SK-N-MC (cell line): ENCODE measurements at regions not wholly inside any gene's neighbourhood (a gene's known extent, or its start where the extent isn't known, plus 50 kb on each side); places are given as distances from the start of the nearest gene placed in this dataset.

ENCODE experiments used
- EZH2 ChIP-seq: fragments of 200-600 bp; sonication (generic); IDR thresholded peaks from one replicate; pipeline ENCODE4 v1.6.1; 2017; ENCODE audit warnings: antibody characterized with exemption
- FOXP2 ChIP-seq: optimal IDR thresholded peaks from 2 replicates; pipeline ENCODE3; 2011; ENCODE audit warnings: mild to moderate bottlenecking, moderate library complexity; ENCODE audit not compliant: insufficient read depth; ENCODE audit errors: extremely low read length, control extremely low read depth
- POLR2AphosphoS5 ChIP-seq: IDR thresholded peaks from 2 replicates; pipeline ENCODE4 v1.6.1; 2012; ENCODE audit warnings: mild to moderate bottlenecking, low read depth, low read length, borderline replicate concordance

DNA sequence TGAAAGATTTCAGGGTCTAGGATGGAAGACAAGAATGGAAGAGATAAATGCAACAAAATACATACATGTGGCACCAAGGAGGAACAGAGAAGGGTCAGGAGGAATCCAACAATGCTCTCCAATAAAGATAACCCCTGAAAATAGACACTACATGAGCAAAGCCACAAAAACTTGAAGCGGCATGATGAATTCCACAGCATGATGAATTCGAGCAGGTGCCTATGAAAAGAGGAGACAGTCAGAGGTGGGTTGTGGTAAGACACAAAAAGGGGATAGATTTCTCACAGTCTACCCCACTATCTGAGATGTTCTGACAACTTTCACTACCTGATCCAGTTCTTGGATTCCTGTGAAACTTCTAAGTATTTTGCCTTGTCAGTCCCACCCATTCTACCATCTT, 81.5 kb upstream of the PAPPA start:
- TF ChIP-seq FOXP2: no peak
- no peak for TF ChIP-seq EZH2
- TF ChIP-seq POLR2AphosphoS5: no peak
